Keratinocyte (primary cell): ENCODE measurements at regions not wholly inside any gene's neighbourhood (a gene's known extent, or its start where the extent isn't known, plus 50 kb on each side); places are given as distances from the start of the nearest gene placed in this dataset.

Source experiments
- DNase-seq: peaks from one replicate; pipeline ENCODE4 v3.0.0-alpha.2; 2011; ENCODE audit warnings: low read depth, missing footprints, low spot score
- FAIRE-seq: peaks from 2 replicates; lab custom pipeline; 2011; peaks lifted over from hg19 to GRCh38; lab: Jason Lieb, UNC
- H2AFZ ChIP-seq: 2 replicates; pipeline ENCODE4 v1.6.0; 2012; ENCODE audit warnings: low read length, control low read depth, inconsistent platforms; ENCODE audit not compliant: control insufficient read depth
- H3K27ac ChIP-seq: 2 replicates; pipeline ENCODE4 v1.5.1; 2011; ENCODE audit warnings: low read length; ENCODE audit not compliant: control insufficient read depth, insufficient read depth
- H3K27me3 ChIP-seq: 3 replicates; pipeline ENCODE4 v1.6.0; 2011; ENCODE audit warnings: low read length; ENCODE audit not compliant: control insufficient read depth, insufficient read depth; ENCODE audit errors: extremely low read depth
- H3K36me3 ChIP-seq, 2 experiments: 2 replicates in 1 of 2; 3 replicates in 1 of 2; pipeline ENCODE4 v1.5.1; 2011; ENCODE audit warnings: low read length in 2 of 2, mild to moderate bottlenecking in 1 of 2; ENCODE audit not compliant: control insufficient read depth in 2 of 2, insufficient read depth in 2 of 2; ENCODE audit errors: extremely low read depth in 1 of 2
- H3K4me1 ChIP-seq: 3 replicates; pipeline ENCODE4 v1.5.1; 2011; ENCODE audit warnings: low read length; ENCODE audit not compliant: control insufficient read depth, insufficient read depth; ENCODE audit errors: extremely low read depth
- H3K4me2 ChIP-seq: 3 replicates; pipeline ENCODE4 v1.6.0; 2011; ENCODE audit warnings: low read depth, low read length; ENCODE audit not compliant: control insufficient read depth, insufficient read depth; ENCODE audit errors: extremely low read depth
- H3K4me3 ChIP-seq, 3 experiments: fragments of 200-600 bp in 1 of 3; sonication (generic) in 1 of 3; 2 replicates in 2 of 3; 3 replicates in 1 of 3; pipeline ENCODE4 v1.5.1; 2011 to 2016; ENCODE audit warnings: low read length in 3 of 3, mild to moderate bottlenecking in 3 of 3, control low read depth in 2 of 3, inconsistent platforms in 1 of 3, low read depth in 1 of 3, mixed read lengths in 1 of 3, mixed run types in 1 of 3, moderate library complexity in 1 of 3; ENCODE audit not compliant: control insufficient read depth in 2 of 3, insufficient read depth in 2 of 3; ENCODE audit errors: extremely low read depth in 1 of 3
- H3K79me2 ChIP-seq: 2 replicates; pipeline ENCODE4 v1.6.0; 2012; ENCODE audit warnings: low read length; ENCODE audit not compliant: control insufficient read depth, insufficient read depth
- H3K9ac ChIP-seq: 3 replicates; pipeline ENCODE4 v1.6.0; 2011; ENCODE audit warnings: low read length; ENCODE audit not compliant: control insufficient read depth, insufficient read depth; ENCODE audit errors: extremely low read depth
- H3K9me1 ChIP-seq: 3 replicates; pipeline ENCODE4 v1.6.0; 2011; ENCODE audit warnings: low read length; ENCODE audit not compliant: control insufficient read depth, insufficient read depth; ENCODE audit errors: extremely low read depth
- H3K9me3 ChIP-seq: 2 replicates; pipeline ENCODE4 v1.5.1; 2012; ENCODE audit warnings: low read depth, low read length; ENCODE audit not compliant: control insufficient read depth
- H4K20me1 ChIP-seq: 3 replicates; pipeline ENCODE4 v1.6.0; 2011; ENCODE audit warnings: low read length; ENCODE audit not compliant: control insufficient read depth, insufficient read depth; ENCODE audit errors: extremely low read depth
- CTCF ChIP-seq, 3 experiments: IDR thresholded peaks in 1 of 3; conservative IDR thresholded peaks in 1 of 3; optimal IDR thresholded peaks in 1 of 3; 2 replicates in 2 of 3; 3 replicates in 1 of 3; pipeline versions ENCODE3 to v1.5.1; 2011; ENCODE audit warnings: low read length in 3 of 3, mild to moderate bottlenecking in 3 of 3, moderate library complexity in 2 of 3, control low read depth in 1 of 3, inconsistent platforms in 1 of 3; ENCODE audit not compliant: insufficient read depth in 2 of 3; ENCODE audit errors: extremely low read depth in 1 of 3
- EZH2 ChIP-seq: IDR thresholded peaks from one replicate; pipeline ENCODE4 v1.6.1; 2012; ENCODE audit warnings: inconsistent platforms, mild to moderate bottlenecking, low read length, moderate library complexity
- dilution Hi-C: fragments of 300-500 bp; cut with MboI; formaldehyde crosslinking; loops from one replicate; pipeline ENCODE4 v1.7.0; 2020; ENCODE audit warnings: low sequenced_read_pairs; ENCODE audit not compliant: extremely low pct_ligation_motif_present

DNA sequence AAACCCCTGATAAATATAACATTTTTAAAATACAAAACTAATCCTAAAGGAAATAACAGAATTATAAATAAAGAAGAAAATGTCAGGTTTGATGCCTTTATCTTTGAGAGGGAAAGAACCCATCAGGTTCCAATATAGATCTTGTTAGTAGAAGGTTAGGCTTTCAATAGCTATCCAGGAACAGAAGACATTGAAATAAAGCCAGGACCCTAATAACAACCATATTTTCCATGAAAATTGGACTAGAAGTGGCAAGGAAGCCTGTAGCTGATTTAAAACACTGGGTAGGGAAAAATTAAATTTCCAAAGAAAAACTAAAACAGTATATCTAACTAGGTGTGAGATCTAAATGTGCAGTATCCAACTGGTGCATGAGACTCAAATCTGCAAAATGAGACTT, 185.2 kb upstream of the STXBP5 start:
- no peaks in the 10 kb centered on the region for H4K20me1 ChIP-seq
- H3K79me2 ChIP-seq = no peaks in the 10 kb centered on the region
- no peaks in the 10 kb centered on the region for H3K36me3 ChIP-seq
- FAIRE-seq = no peak
- no peak overlapping the region for H2AFZ ChIP-seq
- no peak for DNase-seq
- no peak overlapping the region for H3K27ac ChIP-seq
- no peaks in the 10 kb centered on the region for H3K9me1 ChIP-seq
- H3K4me2 ChIP-seq = no peak overlapping the region
- no peak overlapping the region for H3K4me3 ChIP-seq
- H3K9ac ChIP-seq = no peak overlapping the region
- TF ChIP-seq EZH2 = no peak
- TF ChIP-seq CTCF (optimal IDR thresholded peaks at IDR 0.05 in 1 of 3, IDR thresholded peaks at IDR 0.05 in 1 of 3, conservative IDR thresholded peaks at IDR 0.05 in 1 of 3; ENCODE audit: extremely low read depth in 1 of 3, insufficient read depth in 2 of 3, low read length in 3 of 3) = no peak
- H3K9me3 ChIP-seq = no peaks in the 10 kb centered on the region
- dilution Hi-C loops = no loop called here
- H3K4me1 ChIP-seq = no peaks in the 10 kb centered on the region
- H3K27me3 ChIP-seq = no peaks in the 10 kb centered on the region

GRCh38 chr6:147022041-147022440, 182.2 kb upstream of the STXBP5 start:
- Histone ChIP-seq H3K27me3 (no peaks in the 10 kb centered on the region), H3K36me3 (no peaks in the 10 kb centered on the region), H3K79me2 (no peaks in the 10 kb centered on the region), H3K4me2 (no peak overlapping the region), H3K4me3 (no peak overlapping the region), H3K4me1 (no peaks in the 10 kb centered on the region), H3K27ac (no peak overlapping the region), H3K9me3 (no peaks in the 10 kb centered on the region), H3K9ac (no peak overlapping the region), H3K9me1 (no peaks in the 10 kb centered on the region), H2AFZ (no peak overlapping the region), H4K20me1 (no peaks in the 10 kb centered on the region)
- dilution Hi-C loops = no loop called here
- TF ChIP-seq EZH2 (no peak), CTCF (optimal IDR thresholded peaks at IDR 0.05 in 1 of 3, IDR thresholded peaks at IDR 0.05 in 1 of 3, conservative IDR thresholded peaks at IDR 0.05 in 1 of 3; ENCODE audit: extremely low read depth in 1 of 3, insufficient read depth in 2 of 3, low read length in 3 of 3) (no peak)
- no peak for FAIRE-seq
- peak; percentile 11 for DNase-seq
